Gastrocnemius medialis (tissue), 4 donors: ENCODE measurements at regions not wholly inside any gene's neighbourhood (a gene's known extent, or its start where the extent isn't known, plus 50 kb on each side); places are given as distances from the start of the nearest gene placed in this dataset.

Experiments used
- ATAC-seq, 2 donors: fragments of 150-250 bp; one replicate each; pipeline ENCODE4 v1.9.1; 2016
- DNase-seq, 2 donors: peaks; one replicate each; pipeline ENCODE4 v3.0.0-alpha.2; 2019
- H3K27ac ChIP-seq, 4 donors: fragments of 200-600 bp; sonication (generic); 1 replicate in 1 of 4; 2 replicates in 3 of 4; pipeline ENCODE4 v1.5.1; 2016 to 2018; ENCODE audit warnings: mild to moderate bottlenecking in 2 of 4, moderate library complexity in 1 of 4
- H3K27me3 ChIP-seq, 3 donors: fragments of 200-600 bp; sonication (generic) in 2 of 3; 1 replicate in 1 of 3; 2 replicates in 2 of 3; pipeline versions ENCODE4 v1.5.1 to v1.6.0; 2016 to 2019; ENCODE audit warnings: mild to moderate bottlenecking in 1 of 3, moderate library complexity in 1 of 3
- H3K36me3 ChIP-seq, 2 donors: fragments of 200-600 bp; sonication (generic) in 1 of 2; one replicate each; pipeline ENCODE4 v1.5.1; 2017 to 2018
- H3K4me1 ChIP-seq, 2 donors: fragments of 200-600 bp; sonication (generic) in 1 of 2; one replicate each; pipeline ENCODE4 v1.5.1; 2016 to 2017; ENCODE audit warnings: mild to moderate bottlenecking in 2 of 2
- H3K4me3 ChIP-seq, 4 donors: fragments of 200-600 bp; sonication (generic) in 3 of 4; 1 replicate in 1 of 4; 2 replicates in 3 of 4; pipeline ENCODE4 v1.5.1; 2016 to 2019; ENCODE audit warnings: mild to moderate bottlenecking in 2 of 4
- H3K9me3 ChIP-seq, 3 donors: fragments of 200-600 bp; sonication (generic) in 2 of 3; 1 replicate in 1 of 3; 2 replicates in 2 of 3; pipeline ENCODE4 v1.5.1; 2016 to 2019
- CTCF ChIP-seq, 5 experiments: fragments of 450-650 bp in 3 of 5; fragments of 200-600 bp in 2 of 5; sonication (generic) in 2 of 5; IDR thresholded peaks in 4 of 5; conservative IDR thresholded peaks in 1 of 5; 1 replicate in 4 of 5; 2 replicates in 1 of 5; pipeline ENCODE4 v1.5.1; 2016 to 2019; ENCODE audit warnings: antibody characterized with exemption in 5 of 5, mild to moderate bottlenecking in 3 of 5, moderate library complexity in 3 of 5
- POLR2A ChIP-seq, 2 donors: fragments of 450-650 bp; IDR thresholded peaks; one replicate each; pipeline ENCODE4 v1.6.1; 2017; ENCODE audit warnings: antibody characterized with exemption in 2 of 2, mild to moderate bottlenecking in 2 of 2, moderate library complexity in 2 of 2
- in situ Hi-C, 4 donors: fragments of 200-750 bp; cut with MboI; loops; one replicate each; pipeline versions ENCODE4 v1.15.0 to v1.8.0; 2017; ENCODE audit warnings: low sequenced_read_pairs in 4 of 4
- intact Hi-C: fragments of 100-400 bp; cut with DNase I; formaldehyde crosslinking; loops from one replicate; pipeline ENCODE4 v1.15.1; 2023; ENCODE audit warnings: low total_unique reads

GRCh38 chr14:53695692-53696214, 260.9 kb downstream of the BMP4 start:
- in situ Hi-C loops (no loop called here), intact Hi-C loops (no loop called here)
- H3K4me3 ChIP-seq, result no peak overlapping the region
- no peak for ATAC-seq
- H3K27me3 ChIP-seq, result no peaks in the 10 kb centered on the region
- DNase-seq, result no peak
- H3K4me1 ChIP-seq, result no peaks in the 10 kb centered on the region
- H3K27ac ChIP-seq, result no peak overlapping the region
- no peak for TF ChIP-seq POLR2A (IDR thresholded peaks at IDR 0.05)
- no peak for TF ChIP-seq CTCF (IDR thresholded peaks at IDR 0.05 in 4 of 5, conservative IDR thresholded peaks at IDR 0.05 in 1 of 5)
- no peaks in the 10 kb centered on the region for H3K9me3 ChIP-seq
- no peaks in the 10 kb centered on the region for H3K36me3 ChIP-seq

GRCh38 chr14:53692885-53693284, 263.7 kb downstream of the BMP4 start:
- DNase-seq (no peak), ATAC-seq (no peak)
- Histone ChIP-seq H3K36me3 (no peaks in the 10 kb centered on the region), H3K4me1 (no peaks in the 10 kb centered on the region), H3K27ac (no peak overlapping the region), H3K4me3 (no peak overlapping the region), H3K27me3 (no peaks in the 10 kb centered on the region), H3K9me3 (no peaks in the 10 kb centered on the region)
- in situ Hi-C loops (no loop called here), intact Hi-C loops (no loop called here)
- no peak for TF ChIP-seq CTCF (IDR thresholded peaks at IDR 0.05 in 4 of 5, conservative IDR thresholded peaks at IDR 0.05 in 1 of 5)
- TF ChIP-seq POLR2A (IDR thresholded peaks at IDR 0.05), result no peak

- in situ Hi-C loops, result no loop called here
- no peak for DNase-seq
- H3K27ac ChIP-seq, result no peak overlapping the region
- H3K4me1 ChIP-seq, result no peaks in the 10 kb centered on the region
- H3K27me3 ChIP-seq, result no peaks in the 10 kb centered on the region
- no peak for ATAC-seq
- no peak for TF ChIP-seq POLR2A (IDR thresholded peaks at IDR 0.05)
- TF ChIP-seq CTCF (IDR thresholded peaks at IDR 0.05 in 4 of 5, conservative IDR thresholded peaks at IDR 0.05 in 1 of 5), result no peak
- H3K4me3 ChIP-seq, result no peak overlapping the region
- H3K9me3 ChIP-seq, result no peaks in the 10 kb centered on the region
- no peaks in the 10 kb centered on the region for H3K36me3 ChIP-seq
- intact Hi-C loops, result no loop called here
Measured at GRCh38 chr14:53692451-53692850, 264.2 kb downstream of the BMP4 start.

- in situ Hi-C loops, result no loop called here
- intact Hi-C loops, result no loop called here
- DNase-seq, result no peak
- no peaks in the 10 kb centered on the region for H3K4me1 ChIP-seq
- no peaks in the 10 kb centered on the region for H3K9me3 ChIP-seq
- no peak overlapping the region for H3K27ac ChIP-seq
- H3K36me3 ChIP-seq, result no peaks in the 10 kb centered on the region
- ATAC-seq, result no peak
- TF ChIP-seq CTCF (IDR thresholded peaks at IDR 0.05 in 4 of 5, conservative IDR thresholded peaks at IDR 0.05 in 1 of 5) (no peak), POLR2A (IDR thresholded peaks at IDR 0.05) (no peak)
- no peaks in the 10 kb centered on the region for H3K27me3 ChIP-seq
- no peak overlapping the region for H3K4me3 ChIP-seq
Measured at GRCh38 chr14:53683229-53683628, 273.4 kb downstream of the BMP4 start.

GRCh38 chr14:53672526-53672925, 284.1 kb downstream of the BMP4 start:
- DNase-seq (no peak), ATAC-seq (no peak)
- Histone ChIP-seq H3K4me3 (no peak overlapping the region), H3K9me3 (no peaks in the 10 kb centered on the region), H3K27me3 (no peaks in the 10 kb centered on the region), H3K27ac (no peak overlapping the region), H3K36me3 (no peaks in the 10 kb centered on the region), H3K4me1 (no peaks in the 10 kb centered on the region)
- no peak for TF ChIP-seq CTCF (IDR thresholded peaks at IDR 0.05 in 4 of 5, conservative IDR thresholded peaks at IDR 0.05 in 1 of 5)
- no peak for TF ChIP-seq POLR2A (IDR thresholded peaks at IDR 0.05)
- in situ Hi-C loops, result no loop called here
- intact Hi-C loops, result no loop called here
